HG03097 (cell line): ENCODE measurements at regions not wholly inside any gene's neighbourhood (a gene's known extent, or its start where the extent isn't known, plus 50 kb on each side); places are given as distances from the start of the nearest gene placed in this dataset.

ENCODE experiments used
- ATAC-seq: cut with Tn5 transposase; IDR thresholded peaks from one replicate; pipeline ENCODE4 v1.9.1; 2021; ENCODE audit not compliant: unreplicated experiment, low FRiP score

- no peak for ATAC-seq
Measured at GRCh38 chr5:90201923-90202322, 207.6 kb downstream of the CETN3 start.

- no peak for ATAC-seq
Measured at GRCh38 chr5:90193185-90193822, 216.3 kb downstream of the CETN3 start.

- no peak for ATAC-seq
Measured at GRCh38 chr5:90191352-90192045, 218.1 kb downstream of the CETN3 start.

GRCh38 chr5:90185897-90186468, 223.6 kb downstream of the CETN3 start:
- ATAC-seq, result no peak

GRCh38 chr5:90184764-90185163, 224.8 kb downstream of the CETN3 start:
- ATAC-seq, result no peak

- ATAC-seq, result no peak
Measured at GRCh38 chr5:90182726-90183125, 226.8 kb downstream of the CETN3 start.

- ATAC-seq, result no peak
Measured at GRCh38 chr5:90174236-90174635, 235.3 kb downstream of the CETN3 start.

GRCh38 chr5:90173299-90174030, 236.1 kb downstream of the CETN3 start:
- ATAC-seq, result no peak

GRCh38 chr5:90171466-90171865, 238.1 kb downstream of the CETN3 start:
- ATAC-seq, result no peak

- no peak for ATAC-seq
Measured at GRCh38 chr5:90170261-90170660, 239.3 kb downstream of the CETN3 start.

GRCh38 chr5:90169078-90169477, 240.5 kb downstream of the CETN3 start:
- ATAC-seq, result no peak

GRCh38 chr5:90168399-90168798, 241.2 kb downstream of the CETN3 start:
- no peak for ATAC-seq

GRCh38 chr5:90166816-90167215, 242.7 kb downstream of the CETN3 start:
- ATAC-seq, result no peak

- ATAC-seq, result no peak
Measured at GRCh38 chr5:90162324-90162723, 247.2 kb downstream of the CETN3 start.

- no peak for ATAC-seq
Measured at GRCh38 chr5:90161414-90161813, 248.1 kb downstream of the CETN3 start.

GRCh38 chr5:90158131-90158530, 251.4 kb downstream of the CETN3 start:
- no peak for ATAC-seq

GRCh38 chr5:90153031-90153430, 256.5 kb downstream of the CETN3 start:
- no peak for ATAC-seq

GRCh38 chr5:90144625-90145327, 264.8 kb downstream of the CETN3 start:
- no peak for ATAC-seq

GRCh38 chr5:90142541-90142940, 267.0 kb downstream of the CETN3 start:
- ATAC-seq, result no peak

GRCh38 chr5:90141984-90142383, 267.6 kb downstream of the CETN3 start:
- ATAC-seq, result no peak
